ENCODE measurements at regions not wholly inside any gene's neighbourhood (a gene's known extent, or its start where the extent isn't known, plus 50 kb on each side); places are given as distances from the start of the nearest gene placed in this dataset.

DNA sequence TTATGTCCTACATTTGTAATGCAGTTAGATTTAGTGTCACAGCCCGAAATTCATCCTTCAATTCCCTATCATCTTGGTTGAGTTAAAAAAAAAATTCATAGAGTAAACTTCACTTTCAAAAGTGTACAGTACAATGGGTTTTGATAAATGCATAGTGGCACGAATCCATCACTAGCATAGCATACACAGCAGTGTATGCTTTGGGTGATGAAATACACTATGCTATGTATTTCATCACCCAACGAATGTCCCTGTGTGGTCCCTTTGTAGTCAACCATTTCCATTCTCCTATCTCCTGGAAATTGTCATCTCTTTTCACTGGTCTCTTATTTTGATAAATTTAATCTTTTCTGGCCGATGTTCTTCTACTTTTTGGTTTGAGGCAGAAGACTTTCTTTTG lies 129.4 kb upstream of the BASP1 start:
- TF ChIP-seq POLR2AphosphoS5 (IDR thresholded peaks at IDR 0.05; ENCODE audit: control insufficient read depth, insufficient read depth, low read depth, low read length), result no peak
- no peak for TF ChIP-seq CEBPB (tag; IDR thresholded peaks at IDR 0.05)
- TF ChIP-seq RAD21 (CRISPR knock-in tag; conservative IDR thresholded peaks at IDR 0.05 in 1 of 2, IDR thresholded peaks at IDR 0.05 in 1 of 2), result no peak
- no peak for TF ChIP-seq SP1 (CRISPR knock-in tag; IDR thresholded peaks at IDR 0.05)
